Esophagus mucosa (tissue), 1 donor: ENCODE measurements at regions not wholly inside any gene's neighbourhood (a gene's known extent, or its start where the extent isn't known, plus 50 kb on each side); places are given as distances from the start of the nearest gene placed in this dataset.
"Not testable (repeated sequence)": the region's sequence is repeated elsewhere in the genome, so short reads cannot be mapped to it uniquely, and the experiment has no call there.

Experiments
- ATAC-seq: fragments of 200-7000 bp; cut with Tn5 transposase; one replicate; pipeline ENCODE4 v1.9.1; 2020
- donor health status: DM: yes; HTN: yes; CAD: no.

DNA sequence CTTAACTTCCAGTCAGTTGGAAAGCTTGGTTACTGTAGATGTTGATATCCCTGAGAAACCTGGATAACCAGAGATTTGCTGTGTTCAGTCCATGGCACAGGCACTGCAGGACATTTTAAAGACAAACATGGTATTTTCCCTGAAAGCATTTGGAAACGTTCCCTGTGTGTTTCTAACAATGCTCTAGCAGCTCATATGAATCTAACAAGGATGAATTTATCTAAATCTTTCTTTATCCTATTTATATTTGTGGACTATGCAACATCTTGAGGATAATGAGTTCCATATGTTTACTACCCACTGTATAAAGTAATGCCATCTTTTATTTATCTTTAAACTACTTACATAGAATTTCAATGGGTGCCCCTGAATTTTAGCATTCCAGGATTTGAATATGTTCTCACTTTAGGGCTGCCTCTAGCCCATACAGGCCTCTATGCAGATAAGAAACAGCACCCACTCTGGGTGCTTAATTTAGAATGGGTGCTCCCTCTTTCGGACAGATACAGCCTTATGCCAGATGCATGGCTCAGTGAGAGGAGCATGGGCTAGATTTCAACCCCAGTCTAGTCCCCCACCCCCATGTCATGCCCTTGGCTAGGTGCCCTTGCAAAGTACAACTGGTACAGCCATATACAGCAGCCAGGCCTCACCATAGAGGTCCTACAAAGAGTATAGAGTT lies 50.6 kb upstream of the NEMP2 start:
- ATAC-seq, result no peak

DNA sequence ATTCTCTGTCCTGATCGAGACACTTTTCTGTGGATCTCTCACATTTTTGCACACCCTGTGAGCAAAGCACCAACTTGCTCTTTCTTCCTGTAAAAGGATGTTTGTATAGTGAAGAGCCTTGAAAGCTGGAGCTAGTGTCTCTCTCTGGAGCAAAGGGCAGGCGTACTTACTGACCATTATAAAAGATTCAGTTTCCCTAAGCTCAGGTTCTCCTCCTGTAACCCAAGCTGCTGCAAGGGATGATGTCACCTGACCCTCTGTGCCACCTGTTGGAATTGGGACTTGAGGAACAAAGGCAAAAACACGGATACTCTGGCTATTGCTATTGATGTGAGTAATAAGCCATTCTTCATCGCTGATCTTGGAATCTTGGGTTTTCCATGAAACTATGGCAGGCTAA lies 52.6 kb upstream of the NEMP2 start:
- no peak for ATAC-seq

DNA sequence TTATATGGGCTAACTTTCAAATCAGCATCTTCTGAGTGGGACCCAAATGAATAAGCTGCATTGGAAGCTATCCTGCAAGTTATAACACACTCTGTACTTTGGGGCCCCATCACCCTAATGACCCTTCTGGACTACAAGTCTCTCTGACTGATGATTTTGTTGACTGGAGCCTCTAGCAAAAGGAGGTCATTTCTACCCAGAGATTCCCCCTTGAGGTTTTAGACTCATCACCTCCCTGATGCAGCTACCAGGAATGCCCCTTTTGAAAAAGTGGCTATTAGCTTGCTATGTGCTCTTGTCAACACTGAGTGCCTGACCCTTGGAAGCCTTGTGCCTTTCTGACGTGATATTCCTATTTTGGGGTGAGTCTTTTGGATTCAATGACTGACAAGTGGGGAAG lies 54.5 kb upstream of the NEMP2 start:
- ATAC-seq, result no peak

DNA sequence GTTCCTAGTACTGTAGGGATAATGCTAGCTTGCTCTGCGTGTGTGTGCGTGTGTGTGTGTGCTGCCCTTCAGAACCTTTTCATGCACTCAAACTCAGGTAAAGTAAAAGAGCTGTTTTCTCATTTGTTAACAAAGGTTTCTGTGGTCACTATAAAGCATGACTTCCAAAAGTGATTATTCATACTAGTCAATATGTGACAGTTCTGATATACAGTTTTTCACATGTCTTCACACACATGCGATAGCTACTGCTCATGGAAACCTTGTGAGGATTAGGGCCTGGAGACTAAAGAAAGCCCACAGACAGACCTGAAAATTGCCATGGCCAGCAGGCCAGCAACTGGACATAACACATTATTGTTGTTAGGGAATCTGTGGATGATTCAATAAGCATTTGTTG lies 56.9 kb upstream of the NEMP2 start:
- no peak for ATAC-seq

DNA sequence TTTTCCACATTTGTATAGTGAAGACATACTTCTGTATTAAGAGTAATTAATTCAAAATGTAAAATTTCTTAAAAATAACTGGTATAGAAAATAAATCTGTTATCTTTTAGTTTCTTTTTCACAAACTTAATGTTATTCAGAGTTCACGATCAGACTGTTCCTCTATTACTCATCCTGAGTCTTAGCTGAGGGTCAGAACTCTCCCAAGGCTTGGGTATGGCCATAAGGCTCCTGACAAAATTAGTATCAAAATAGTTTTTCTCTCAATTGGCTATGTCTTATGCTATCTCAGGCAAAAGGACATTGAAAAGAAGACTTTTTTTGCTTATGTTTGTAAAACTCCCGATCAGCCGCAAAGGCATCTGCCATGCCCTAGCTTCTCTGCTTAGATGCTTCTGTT lies 56.1 kb upstream of the NAB1 start:
- ATAC-seq, result no peak

DNA sequence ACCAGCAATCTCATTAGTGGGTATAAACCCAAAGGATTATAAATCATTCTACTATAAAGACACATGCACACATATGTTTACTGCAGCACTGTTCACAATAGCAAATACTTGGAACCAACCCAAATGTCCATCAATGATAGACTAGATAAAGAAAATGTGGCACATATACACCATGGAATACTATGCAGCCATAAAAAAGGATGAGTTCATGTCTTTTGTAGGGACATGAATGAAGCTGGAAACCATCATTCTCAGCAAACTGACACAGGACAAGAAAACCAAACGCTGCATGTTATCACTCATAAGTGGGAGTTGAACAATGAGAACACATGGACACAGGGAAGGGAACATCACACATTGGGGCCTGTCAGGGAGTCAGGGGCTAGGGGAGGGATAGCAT lies 53.0 kb upstream of the NAB1 start:
- ATAC-seq, result not testable (repeated sequence)

DNA sequence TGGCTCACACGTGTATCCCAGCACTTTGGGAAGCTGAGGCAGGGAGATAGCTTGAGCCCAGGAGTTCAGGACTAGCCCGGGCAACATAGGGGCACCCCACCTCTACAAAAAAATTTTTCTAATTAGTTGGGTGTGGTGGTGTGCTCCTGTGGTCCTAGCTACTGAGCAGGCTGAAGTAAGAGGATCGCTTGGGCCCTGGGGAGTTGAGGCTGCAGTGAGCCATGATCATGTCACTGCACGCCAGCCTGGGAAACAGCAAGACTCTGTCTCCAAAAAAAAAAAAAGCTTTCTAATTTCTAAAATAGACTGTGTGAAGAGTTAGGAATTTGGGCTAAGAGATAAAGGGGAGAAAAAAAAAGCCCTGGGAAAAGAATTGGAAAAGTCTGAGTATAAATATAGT lies 51.9 kb upstream of the NAB1 start:
- peak; percentile 72 for ATAC-seq

DNA sequence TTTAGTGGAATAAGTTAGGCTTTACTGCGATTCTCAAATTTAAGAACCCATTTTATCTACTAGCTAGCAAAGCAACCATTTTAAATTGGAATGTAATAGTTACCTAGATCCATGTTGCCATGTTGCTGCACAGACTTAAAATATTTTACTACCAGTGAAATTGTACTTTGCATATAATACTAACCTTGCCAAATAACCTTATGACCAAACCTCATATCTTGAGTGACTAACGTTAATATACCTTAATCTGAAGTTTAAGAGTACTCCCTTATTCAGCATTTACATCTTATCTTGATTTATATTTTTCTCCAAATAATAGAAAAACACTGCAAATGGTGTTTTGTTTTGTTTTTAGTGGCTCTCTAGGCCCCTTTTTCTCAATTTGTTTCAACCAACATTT lies 50.3 kb upstream of the NAB1 start:
- no peak for ATAC-seq

DNA sequence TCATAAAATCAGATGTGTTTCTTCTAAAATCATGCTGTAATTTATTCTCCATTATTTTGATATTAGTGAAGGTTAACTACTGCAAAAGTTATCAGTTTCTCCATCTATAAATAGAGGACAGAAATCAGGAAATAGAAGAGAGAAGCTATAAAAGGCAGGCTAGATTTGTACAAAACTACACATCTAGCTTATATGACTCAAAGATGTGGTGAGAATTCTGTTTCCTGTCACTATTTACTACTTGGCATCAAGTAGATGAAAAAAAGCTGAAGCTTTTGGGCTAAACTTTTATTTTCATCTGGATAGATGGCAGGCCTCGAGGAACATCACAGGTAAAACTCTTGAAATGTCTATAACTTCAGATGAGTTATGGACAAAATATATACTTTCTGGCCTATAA lies 49.8 kb upstream of the NAB1 start:
- ATAC-seq, result no peak
